Activated CD4-positive, alpha-beta T cell treated with anti-CD3 and anti-CD28 coated beads, Interleukin-10, Interleukin-2, amounts not matched to agents 100 ng/mL and 50 ng/mL, durations not matched to agents 16 hours and 8 hours (primary cell): ENCODE measurements at regions not wholly inside any gene's neighbourhood (a gene's known extent, or its start where the extent isn't known, plus 50 kb on each side); places are given as distances from the start of the nearest gene placed in this dataset.
"Not testable (repeated sequence)": the region's sequence is repeated elsewhere in the genome, so short reads cannot be mapped to it uniquely, and the experiment has no call there.

Experiments used
- DNase-seq: peaks from one replicate; pipeline ENCODE4 v3.0.0-alpha.2; 2020

DNA sequence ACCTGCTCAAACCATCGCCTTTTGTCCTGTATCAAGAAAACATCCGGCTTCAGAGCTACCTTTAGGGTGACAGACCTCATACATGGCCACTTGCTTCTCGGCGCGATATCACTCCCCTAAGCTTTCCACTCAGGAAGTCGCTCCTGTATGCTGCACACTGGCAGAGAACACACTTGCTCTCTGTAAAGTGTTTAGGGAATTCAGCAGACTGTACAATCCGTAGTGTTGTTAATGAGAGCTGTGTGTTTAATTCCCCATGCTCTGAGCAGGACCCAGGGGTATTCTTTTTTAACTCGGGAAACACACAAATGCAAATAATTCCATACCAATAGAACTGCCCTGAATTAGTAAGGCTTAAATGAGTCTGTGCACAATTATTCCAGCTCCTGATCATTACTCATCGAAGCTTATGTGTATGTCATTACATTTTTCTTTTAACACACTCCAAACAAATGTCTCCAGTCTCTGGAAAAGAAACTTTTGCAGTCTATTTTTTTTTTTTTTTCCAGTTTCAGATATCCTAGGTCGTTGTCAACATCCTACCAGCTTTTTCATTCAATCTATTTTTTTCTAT lies 338.7 kb upstream of the ARID1B start:
- DNase-seq: no peak

DNA sequence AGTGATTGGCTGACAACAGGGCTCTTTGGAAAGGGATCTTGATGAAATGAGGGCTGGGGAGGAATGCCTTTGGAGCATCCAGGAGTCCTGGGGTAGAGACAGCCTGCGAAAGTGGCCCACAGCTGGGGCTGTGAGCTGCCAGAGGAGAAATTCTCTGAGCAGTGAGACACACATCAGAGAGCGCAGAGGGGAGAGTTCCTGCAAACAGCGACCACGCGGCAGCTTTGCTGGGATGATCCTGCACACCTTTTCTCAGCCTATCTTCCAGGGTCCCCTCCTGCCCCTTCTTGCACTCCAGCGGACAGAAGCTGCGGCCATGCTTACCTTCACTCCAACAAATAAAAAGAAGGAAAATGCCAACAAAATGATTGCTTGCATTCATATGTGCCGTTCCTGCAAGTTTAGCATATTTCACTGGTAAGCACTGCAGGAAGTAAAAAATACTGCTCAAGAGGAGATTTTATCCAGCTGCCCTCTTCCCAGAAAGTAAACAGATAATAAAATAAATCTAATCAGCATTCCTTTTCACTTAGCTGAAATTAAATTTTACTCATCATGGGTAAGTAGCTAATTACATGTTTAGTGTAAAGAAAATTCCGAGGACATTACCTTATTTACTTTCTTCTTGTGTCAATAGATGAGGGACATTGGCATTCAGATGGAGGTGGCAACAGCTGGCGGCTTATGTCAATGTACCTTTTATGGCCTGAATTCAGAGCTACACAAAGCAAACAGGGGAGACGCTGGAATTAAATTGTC lies 339.9 kb upstream of the ARID1B start:
- DNase-seq: no peak

DNA sequence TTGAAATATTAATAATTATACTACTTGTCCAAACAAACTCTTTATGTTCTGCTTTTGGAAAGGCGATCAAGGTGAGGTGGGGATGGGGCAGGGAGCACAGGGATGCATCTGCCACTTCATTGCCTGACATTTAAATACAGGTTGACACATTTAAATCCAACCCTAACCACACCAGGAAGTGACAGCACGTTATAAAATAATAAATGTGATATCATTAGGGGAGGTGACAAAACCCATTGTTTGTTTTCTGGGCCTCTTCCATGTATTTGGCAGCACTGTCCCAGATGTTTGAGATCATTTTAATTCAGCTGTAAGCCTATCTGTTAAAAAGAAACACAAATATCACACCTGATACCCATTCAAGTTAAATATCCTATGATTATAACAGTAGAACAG lies 342.4 kb upstream of the ARID1B start:
- DNase-seq: no peak

DNA sequence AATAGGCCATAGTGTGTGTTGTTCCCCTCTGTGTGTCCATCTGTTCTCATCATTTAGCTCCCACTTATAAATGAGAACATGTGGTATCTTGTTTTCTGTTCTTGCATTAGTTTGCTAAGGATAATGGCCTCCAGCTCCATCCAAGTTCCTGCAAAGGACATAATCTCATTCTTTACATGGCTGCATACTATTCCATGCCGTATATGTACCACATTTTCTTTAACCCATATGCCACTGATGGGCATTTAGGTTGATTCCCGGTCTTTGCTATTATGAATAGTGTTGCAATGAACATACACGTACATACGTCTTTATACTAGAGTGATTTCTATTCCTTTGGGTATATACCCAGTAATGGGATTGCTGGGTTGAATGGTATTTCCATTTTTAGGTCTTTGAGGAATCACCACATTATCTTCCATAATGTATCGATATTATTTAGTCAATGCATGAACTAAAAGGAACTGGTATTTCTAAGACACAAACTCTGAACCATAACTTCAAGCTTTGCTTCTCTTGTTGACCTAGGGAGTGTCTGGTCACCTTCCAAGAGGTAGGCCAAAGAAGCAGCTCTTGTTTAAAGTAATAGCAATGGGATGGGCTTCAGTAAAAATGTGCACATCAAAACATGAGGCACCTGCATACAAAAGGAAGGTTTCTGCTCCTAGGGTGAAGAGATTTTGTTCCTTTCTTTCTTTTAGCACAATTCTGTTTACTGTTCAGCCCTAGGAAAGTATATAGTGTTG lies 343.0 kb upstream of the ARID1B start:
- DNase-seq: no peak

DNA sequence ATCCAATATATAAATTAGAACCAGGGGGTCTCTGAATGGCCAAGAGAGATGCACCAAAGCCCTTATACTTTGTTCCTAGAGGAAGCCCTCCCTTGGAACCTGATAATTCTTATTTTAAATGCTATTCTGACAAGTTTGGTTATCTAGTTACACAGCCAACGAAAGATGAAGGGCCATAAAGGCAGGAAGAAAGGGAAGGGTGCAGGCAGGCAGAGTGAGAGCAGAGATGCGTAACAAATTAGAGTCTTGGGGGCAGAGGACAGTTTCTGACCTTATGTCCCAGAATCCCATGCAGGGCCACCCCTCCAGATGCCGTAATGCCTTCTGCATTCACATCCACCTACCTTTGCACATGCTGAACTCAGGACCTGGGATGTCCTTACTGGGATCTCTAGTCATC lies 344.6 kb upstream of the ARID1B start:
- no peak for DNase-seq

DNA sequence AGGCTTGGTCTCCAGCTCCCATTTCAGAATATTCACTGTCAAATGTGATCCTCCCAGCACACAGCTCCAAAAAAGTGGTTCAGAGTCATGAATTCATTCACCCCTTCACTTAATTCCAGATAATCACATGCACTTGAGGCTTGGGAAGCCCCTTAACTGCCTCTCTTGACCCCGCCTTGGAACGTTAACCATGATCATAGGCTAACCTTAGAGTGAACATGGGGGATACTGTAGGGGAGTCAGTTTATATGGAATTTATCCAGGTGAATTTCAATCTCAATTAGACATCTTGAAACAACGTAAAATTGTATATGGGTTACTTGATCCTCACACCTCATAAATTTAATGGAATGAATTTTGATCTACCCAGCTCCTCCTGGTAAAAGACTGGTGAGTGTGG lies 346.8 kb upstream of the ARID1B start:
- no peak for DNase-seq

DNA sequence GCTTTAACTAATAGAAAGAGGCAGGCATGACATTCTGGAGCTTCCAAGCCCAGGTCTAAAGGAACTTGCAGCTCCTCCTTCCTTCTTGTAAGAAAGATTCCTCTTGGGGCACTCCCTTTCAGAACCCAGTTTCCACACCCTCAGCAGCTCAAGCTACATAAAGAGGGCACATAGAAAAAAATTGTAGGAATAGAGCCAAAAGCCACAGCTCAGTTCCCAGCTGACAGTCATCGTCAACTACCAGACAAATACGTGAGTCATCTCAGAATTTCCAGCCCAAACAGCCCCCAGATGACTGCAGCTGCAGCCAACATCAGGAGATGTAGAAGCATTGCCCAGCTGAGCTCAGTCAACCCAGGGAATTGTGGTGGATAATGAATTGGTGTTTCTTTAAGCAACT lies 349.8 kb upstream of the ARID1B start:
- DNase-seq: no peak

DNA sequence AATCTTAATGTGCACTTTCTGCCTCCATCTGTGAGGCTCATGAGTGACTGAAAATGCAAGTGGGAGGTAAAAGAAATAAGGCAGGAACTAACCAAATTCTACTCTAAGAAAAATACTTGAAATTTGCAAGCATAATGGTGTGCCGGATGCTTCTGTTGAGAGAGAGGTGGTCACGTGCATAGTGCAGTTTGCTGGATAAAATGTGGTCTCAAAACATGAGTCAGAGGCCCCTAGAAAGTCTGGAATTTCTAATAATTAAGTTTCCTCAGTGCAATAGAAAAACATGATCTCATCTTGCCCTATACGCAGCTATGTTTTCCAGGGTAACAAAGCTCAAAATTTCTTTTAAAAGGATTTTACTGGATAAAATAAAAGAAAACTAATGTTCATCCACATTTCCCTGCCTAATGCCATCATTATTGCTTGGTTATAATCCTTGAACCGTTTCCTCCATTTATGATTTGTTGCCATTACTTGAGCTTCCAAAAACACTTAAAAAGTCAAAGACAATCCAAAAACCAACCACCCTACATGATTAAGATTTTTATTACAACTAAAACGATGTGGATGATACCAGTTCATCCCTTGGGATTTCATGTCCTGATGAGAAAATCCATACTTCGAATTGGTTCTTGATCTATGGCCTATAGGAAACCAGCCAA lies 351.7 kb upstream of the ARID1B start:
- no peak for DNase-seq

DNA sequence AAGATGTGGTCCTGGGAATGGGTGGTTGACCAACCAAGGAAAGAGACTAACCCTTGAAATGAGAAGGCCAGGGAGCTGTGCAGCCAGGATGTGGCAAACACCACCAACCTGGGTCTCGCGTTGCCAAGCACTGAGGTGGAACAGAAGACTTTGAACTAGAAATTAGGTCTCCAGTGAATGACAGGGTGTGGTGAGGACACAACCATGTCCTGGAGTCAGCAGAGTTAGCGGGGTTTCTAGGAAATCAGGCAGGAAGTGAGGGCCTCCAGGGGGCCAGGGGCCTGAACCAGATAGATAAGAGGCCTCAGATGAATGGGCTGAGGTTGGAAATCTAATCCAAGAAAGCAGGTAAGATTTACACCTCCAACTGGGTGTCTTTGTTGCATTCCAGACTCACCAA lies 353.3 kb upstream of the ARID1B start:
- DNase-seq: peak; percentile 48

DNA sequence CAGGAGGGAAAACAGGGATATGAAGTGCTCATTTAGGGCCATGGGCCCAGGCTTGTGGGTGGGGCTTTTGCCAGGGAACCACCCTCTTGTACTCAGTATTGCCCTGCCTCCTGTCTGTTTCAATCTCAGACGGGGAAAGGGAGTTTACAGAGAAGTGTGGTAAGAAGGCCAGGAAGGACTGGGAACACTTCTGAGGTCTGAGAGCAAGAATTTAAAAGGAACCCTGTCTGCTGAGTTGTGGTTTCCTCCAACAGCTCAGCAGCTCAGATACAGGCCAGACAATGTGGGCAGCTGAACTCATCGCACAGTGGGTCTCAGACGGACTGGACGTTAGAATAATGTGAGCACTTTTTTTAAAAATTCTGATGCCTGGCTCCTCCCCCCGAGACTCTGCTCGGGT lies 354.1 kb upstream of the ARID1B start:
- DNase-seq: no peak

DNA sequence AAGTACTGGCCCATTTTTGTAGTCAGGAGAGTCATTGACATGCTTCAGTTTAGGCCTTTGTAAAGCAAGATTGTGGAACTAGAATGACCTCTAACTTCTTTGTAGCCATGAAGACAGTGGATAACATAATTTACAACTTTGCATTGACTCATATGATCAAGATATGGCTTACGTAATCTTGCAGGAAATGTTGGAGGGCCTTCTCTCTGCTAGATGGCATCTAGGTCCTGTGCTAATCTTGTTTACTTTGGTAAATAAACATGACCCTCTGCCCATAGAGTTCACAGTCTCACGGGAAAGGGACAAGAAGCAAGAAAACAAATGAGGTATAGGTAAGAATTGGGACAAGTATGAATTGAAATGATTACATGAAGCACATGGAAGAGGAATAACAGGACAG lies 355.2 kb upstream of the ARID1B start:
- no peak for DNase-seq

DNA sequence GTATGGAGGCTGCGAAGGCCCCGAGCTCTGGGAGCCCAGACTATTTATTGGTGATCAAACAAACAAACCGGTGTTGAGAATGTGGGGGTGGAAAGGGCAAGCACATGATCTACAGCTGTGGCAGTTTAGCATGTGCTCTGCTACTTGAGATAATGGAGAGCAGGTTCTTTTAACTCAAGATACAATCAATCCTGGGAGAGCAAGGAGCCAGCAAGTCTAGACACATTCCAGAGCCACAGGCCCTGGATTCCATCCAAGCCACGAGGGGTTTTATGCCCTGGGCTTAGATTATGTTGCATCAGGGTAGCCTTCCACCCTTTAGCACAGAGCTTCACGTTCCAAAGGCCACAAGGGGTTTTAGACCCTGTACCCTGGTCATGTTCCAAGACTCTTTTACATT lies 355.9 kb upstream of the ARID1B start:
- DNase-seq: not testable (repeated sequence)

DNA sequence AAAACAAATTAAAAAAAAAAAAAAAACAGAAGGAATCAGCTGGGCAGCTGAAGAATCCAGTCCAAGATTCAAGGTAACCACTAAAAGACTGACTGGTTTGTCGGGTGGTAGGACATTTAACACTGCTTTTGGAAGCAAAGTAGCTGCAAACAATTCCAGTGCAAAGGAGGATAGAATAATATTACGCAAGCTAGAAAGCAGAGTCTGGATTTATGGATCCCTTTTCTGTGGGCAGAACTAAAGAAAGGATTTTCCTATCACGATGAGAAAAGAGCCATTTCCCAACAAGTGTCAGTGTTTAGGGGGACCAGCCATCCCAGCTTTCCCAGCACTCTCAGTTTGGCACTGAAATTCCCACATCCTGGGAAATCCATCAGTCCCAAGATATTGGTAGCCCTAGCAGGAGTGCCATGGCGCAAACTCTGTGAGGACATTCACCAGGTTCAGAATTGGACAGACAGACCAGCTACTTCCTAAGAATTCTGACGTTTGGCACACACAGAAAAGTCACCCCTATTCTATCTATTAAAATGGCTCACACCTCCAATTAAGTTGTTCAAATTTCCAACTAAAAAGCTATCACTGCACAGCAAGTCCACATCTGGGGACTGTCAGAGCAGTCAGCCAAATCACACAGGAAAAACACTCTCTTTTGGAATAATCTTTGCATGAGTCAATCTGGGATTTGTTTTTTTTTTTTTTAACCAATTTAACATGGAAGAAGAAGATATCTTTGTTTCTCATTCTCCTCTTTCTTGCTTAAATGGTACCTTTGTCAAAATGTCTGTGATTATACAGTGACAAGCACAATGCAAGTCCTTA lies 356.8 kb upstream of the ARID1B start:
- no peak for DNase-seq

DNA sequence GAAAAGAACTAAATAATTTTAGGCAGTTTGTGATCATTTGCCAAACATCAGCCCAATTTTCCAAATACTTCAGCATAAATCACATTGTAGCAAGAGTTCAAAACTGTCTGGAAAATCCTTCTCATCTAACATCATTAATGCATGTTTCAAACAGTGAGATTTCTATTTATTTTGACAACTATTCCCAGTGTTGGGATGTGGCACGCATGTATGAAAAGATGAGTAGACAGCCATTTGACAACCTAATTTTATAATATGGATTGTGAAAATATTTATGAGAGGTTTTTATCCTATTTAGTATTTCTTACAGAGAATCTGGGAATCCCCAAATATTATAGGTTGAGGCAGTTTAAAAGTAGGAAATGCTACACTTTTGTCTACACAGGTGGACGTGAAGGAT lies 357.6 kb upstream of the ARID1B start:
- DNase-seq: no peak

DNA sequence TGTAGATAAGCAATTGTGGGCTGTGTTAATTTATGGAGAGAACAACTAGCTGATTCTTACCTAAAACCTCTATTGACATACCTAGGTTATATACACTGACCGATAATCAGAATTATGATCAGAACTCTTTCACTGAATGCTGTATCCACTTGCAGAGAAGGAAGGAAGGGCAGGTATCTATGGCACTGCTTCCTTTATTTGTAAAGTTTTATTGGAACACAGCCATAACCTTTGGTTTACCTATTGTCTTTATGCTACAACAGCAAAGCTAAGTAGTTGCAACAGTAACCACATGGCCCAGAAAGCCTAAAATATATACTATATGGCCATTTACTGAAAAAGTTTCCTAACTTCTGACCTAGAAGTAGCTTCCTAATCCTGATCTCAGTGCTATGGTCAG lies 358.9 kb upstream of the ARID1B start:
- no peak for DNase-seq

DNA sequence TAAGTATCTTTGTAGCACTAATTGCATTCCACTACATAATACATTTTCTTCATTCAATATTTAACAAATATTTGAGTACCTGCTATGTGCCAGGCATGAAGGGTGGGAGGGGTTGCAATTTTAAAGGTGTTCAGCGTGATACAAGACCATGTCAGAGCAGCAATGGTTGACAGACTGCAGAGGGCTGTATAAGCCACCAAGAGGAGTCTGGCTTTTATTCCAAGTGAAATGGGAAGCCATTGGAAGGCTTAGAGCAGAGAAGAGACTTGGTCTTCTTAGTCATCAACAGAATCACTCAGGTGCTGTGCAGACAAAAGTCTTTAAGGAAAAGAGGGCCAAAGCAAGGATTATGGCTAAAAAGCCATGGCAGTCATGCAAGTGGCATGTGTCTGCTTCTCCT lies 360.8 kb upstream of the ARID1B start:
- DNase-seq: no peak

DNA sequence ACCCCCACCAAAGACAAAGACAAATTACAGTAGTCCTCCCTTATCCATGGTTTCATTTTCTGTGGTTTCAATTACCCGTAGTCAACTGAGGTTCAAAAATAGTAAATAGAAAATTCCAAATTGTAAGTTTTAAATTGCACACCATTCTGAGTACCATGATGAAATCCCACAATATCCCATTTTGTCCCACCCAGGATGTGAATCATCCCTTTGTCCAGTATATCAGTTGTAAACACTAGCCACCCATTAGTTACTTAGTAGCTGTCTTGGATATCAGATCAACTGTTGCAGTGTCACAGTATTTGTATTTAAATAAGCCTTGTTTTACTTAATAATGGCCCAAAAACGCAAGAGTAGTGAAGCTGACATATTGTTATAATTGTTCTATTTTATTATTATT lies 364.0 kb upstream of the ARID1B start:
- DNase-seq: no peak

DNA sequence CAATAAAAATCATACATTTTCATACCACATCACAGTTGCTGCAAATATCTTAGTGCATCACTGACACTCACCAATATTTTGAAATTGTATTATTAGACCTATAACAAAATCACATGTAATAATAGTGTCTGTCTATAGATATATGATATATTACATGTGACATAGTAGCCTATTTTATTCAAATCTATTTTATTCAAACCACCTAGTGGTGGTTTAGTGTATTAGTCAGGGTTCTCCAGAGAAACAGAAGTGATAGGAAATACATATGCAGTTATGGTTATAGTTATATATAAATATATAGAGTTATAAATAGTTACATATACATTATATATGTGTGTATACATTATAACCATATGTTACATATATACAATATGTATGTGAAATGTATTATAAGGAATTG lies 366.5 kb upstream of the ARID1B start:
- no peak for DNase-seq

DNA sequence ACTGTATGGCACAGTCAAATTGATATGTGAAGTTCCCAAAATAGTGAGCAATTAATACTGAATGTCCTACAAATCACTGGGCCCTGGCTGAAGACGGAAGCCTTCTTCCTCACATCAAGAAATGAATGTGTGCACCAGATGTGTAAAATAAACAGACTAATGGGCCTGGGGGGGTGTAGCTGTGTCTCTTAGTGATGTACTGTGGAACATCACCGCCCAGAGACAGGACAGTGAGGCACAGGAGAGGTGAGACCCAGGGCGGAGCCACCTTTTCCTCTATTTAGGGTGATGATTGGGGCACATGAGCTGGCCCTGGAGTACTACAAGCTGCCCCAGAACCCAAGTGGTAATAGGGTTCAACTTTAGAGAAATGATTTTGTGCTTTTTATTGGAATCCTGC lies 368.5 kb upstream of the ARID1B start:
- no peak for DNase-seq

DNA sequence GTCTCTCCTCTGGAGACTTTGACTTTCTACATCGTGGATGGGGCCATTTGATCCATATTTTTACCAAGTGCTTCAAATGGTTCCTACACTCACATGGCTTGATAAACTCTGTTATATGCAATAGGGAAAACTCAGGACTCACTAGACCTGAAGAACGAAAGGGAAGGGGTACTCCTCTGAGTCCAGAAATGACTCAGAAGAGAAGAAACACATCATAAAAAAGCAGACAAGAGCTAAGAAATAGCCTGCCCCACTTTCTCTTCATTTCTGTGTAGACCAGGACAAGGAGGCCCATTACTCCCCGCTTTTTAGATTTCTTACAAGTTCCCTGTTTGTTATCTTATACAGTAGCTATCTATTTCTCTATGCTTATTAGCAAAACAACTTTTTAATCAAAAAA lies 369.8 kb upstream of the ARID1B start:
- DNase-seq: no peak

DNA sequence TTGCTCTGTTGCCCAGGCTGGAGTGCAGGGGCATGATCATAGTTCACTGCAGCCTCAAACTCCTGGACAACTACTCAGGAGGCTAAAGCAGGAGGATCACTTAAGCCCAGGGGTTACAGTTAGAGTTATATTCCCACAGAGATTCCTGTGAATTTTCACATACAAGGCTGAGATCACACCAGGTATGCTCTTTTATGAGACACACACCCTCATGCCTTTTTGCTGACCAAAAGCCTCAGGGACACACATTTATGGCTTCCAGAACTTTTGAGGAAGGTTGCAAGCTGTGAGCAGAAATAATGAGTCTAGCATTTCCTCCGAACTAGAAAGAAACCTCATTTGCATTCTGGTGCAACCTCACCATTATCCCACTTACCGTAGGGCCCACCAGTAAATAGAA lies 370.5 kb upstream of the ARID1B start:
- no peak for DNase-seq

DNA sequence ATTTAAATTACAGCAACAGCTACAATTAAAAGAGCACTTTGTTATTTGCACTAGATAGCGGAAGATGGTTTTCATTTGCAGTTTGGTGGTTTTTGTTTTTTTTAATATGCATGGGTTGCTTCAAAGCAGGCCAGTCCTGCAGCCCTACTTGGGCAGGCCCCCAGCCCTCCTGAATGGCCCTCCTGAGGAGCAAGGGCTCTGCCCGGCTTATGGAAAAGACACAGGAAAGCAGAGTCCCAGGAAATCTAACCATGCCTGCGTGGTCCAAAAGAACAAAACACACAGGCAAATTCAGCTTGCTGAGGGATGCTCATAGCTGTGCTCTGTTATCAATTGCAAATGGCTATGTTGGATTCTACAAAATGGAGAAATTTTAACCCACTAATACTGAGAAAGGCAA lies 371.1 kb upstream of the ARID1B start:
- no peak for DNase-seq

DNA sequence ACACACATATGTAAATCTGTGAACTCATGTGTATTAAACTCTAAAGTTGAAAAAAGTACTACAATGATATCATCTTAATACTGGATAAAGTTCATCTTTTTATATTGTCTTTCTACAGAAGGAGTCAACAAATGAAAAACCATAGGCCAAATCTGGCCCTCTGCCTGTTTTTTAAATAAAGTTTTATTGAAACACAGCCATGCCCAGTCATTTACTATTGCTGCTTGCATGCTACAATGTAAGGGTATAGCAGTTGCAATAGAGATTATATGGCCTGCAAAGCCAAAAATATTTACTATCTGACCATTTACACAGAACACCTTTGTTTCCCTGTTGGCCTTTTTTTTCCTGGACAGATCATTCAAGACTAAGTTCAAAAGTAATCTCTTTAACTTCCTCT lies 374.6 kb upstream of the ARID1B start:
- no peak for DNase-seq
